HFF-Myc (cell line): ENCODE measurements at regions not wholly inside any gene's neighbourhood (a gene's known extent, or its start where the extent isn't known, plus 50 kb on each side); places are given as distances from the start of the nearest gene placed in this dataset.
"Not testable (repeated sequence)": the region's sequence is repeated elsewhere in the genome, so short reads cannot be mapped to it uniquely, and the experiment has no call there.

ENCODE experiments used
- DNase-seq: peaks from one replicate; pipeline ENCODE4 v3.0.0-alpha.2; 2011; ENCODE audit warnings: low read depth; ENCODE audit errors: extremely low read depth
- H3K4me3 ChIP-seq: replicated peaks from 2 replicates; pipeline ENCODE4 v1.5.1; 2011; ENCODE audit warnings: low read depth, mild to moderate bottlenecking, control low read depth, low read length
- CTCF ChIP-seq: IDR thresholded peaks from 2 replicates; pipeline ENCODE4 v1.5.1; 2012; ENCODE audit warnings: mild to moderate bottlenecking, low read depth, low read length, control low read depth; ENCODE audit errors: missing control alignments

GRCh38 chr5:148751025-148751424 is 75.4 kb upstream of the ADRB2 start:
- H3K4me3 ChIP-seq = no peak overlapping the region
- no peak for DNase-seq
- TF ChIP-seq CTCF = no peak

- DNase-seq, H3K4me3 ChIP-seq: not testable (repeated sequence)
Observed at GRCh38 chr5:148752375-148752774, 74.0 kb upstream of the ADRB2 start.

GRCh38 chr5:148759101-148759500 is 67.3 kb upstream of the ADRB2 start:
- H3K4me3 ChIP-seq = no peak overlapping the region
- DNase-seq = no peak
- no peak for TF ChIP-seq CTCF

GRCh38 chr5:148760945-148761638 is 65.3 kb upstream of the ADRB2 start:
- no peak for DNase-seq
- no peak overlapping the region for H3K4me3 ChIP-seq
- TF ChIP-seq CTCF = no peak

GRCh38 chr5:148763996-148764395 is 62.4 kb upstream of the ADRB2 start:
- no peak for DNase-seq
- H3K4me3 ChIP-seq = no peak overlapping the region
- no peak for TF ChIP-seq CTCF

GRCh38 chr5:148765061-148765460 is 61.4 kb upstream of the ADRB2 start:
- TF ChIP-seq CTCF = no peak
- DNase-seq = no peak
- no peak overlapping the region for H3K4me3 ChIP-seq

GRCh38 chr5:148768806-148769415 is 57.5 kb upstream of the ADRB2 start:
- no peak for DNase-seq
- no peak for TF ChIP-seq CTCF
- H3K4me3 ChIP-seq = no peak overlapping the region
